HG03442 (cell line): ENCODE measurements at regions not wholly inside any gene's neighbourhood (a gene's known extent, or its start where the extent isn't known, plus 50 kb on each side); places are given as distances from the start of the nearest gene placed in this dataset.

Experiments used
- ATAC-seq: cut with Tn5 transposase; IDR thresholded peaks from one replicate; pipeline ENCODE4 v1.9.1; 2021; ENCODE audit warnings: mild to moderate bottlenecking, moderate library complexity; ENCODE audit not compliant: unreplicated experiment

- no peak for ATAC-seq
Observed at GRCh38 chr7:34453150-34453549, 204.9 kb upstream of the NPSR1 start.

GRCh38 chr7:34454381-34454780 is 203.6 kb upstream of the NPSR1 start:
- no peak for ATAC-seq

DNA sequence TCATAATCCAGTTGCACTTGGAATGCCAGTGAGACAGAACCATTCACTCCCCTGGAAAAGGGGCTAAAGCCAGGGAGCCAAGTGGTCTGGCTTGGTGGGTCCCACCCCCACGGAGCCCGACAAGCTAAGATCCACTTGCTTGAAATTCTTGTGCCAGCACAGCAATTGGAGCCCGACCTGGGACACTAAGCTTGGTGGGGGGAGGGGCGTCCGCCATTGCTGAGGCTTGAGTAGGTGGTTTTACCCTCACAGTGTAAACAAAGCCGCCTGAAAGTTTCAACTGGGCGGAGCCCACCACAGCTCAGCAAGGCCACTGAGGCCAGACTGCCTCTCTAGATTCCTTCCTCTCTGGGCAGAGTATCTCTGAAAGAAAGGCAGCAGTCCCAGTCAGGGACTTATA is 200.7 kb upstream of the NPSR1 start:
- ATAC-seq, result no peak

- no peak for ATAC-seq
Observed at GRCh38 chr7:34463830-34464229, 194.2 kb upstream of the NPSR1 start.

DNA sequence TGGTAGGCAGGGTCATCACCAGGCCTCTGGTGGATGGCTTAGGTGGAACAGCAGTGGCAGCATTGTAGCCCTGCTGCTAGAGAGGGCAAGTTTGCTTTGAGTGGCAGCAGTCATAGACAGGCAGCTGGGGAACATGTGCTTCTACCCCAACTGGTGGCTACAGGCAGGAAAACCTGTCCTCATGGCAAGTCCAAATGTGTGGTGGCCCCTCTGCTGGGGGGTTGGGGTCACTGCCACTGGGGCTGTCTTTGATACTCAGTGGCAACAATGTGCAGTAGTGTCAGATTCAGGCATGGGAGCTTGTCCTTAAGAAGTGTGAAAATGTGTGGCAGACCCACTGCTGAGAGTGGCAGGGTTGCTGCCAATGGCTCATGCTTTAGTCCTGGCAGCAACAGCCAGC is 186.2 kb upstream of the NPSR1 start:
- no peak for ATAC-seq

GRCh38 chr7:34486371-34486770 is 171.6 kb upstream of the NPSR1 start:
- no peak for ATAC-seq

DNA sequence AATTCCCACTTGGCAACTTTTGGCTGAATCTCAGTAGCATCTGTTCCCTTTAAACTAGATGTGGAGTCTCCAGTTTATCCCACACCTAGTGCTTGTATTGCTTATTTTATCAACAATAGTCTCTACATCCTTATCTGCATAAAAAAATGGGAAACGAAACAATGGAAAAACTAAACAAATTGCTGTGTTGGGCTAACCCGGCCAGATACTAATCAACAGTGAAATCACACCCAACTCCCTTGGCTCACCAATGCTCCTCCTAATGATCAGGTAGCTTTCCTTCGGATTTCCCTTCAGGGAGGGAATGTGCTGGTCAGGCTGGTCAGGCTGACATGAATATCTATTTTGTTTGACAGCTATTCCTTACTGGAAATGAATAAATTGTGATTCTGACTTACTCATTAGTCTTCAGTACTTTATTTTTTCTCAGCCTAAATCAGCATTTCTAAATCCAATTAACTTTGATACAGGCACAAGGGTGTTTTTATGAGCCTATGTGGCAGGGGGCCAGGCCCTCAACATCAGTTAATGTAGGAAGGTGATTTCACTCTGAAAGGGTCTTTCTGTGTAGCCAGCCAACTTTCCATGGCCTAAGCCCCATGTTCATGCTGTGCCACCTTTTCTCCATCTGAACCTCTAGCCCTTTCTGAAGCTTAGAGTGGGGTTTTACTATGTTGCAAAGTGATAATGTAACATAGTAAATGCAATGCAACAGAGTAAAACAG is 170.5 kb upstream of the NPSR1 start:
- no peak for ATAC-seq

DNA sequence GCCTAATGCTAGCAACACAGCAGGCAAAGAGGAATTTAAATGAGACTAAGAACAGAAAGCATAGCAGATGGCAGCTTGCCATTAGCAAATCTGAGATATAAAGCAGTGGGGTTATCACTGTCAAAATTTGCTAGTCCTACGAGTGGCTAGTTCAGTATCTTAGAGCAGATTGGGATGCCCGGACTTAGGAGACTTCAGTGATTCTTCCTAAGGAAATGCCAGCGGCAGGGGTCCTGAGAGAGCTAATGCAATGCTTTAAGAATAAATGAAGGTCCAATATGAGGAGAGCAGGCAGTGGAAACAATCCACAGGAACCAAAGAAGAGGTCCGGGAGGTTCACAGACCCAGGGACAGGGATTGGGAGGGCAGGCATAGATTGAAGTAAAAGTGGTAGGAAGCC is 169.3 kb upstream of the NPSR1 start:
- no peak for ATAC-seq

- no peak for ATAC-seq
Observed at GRCh38 chr7:34491899-34492298, 166.1 kb upstream of the NPSR1 start.

GRCh38 chr7:34493752-34494151 is 164.3 kb upstream of the NPSR1 start:
- no peak for ATAC-seq

GRCh38 chr7:34497153-34497777 is 160.8 kb upstream of the NPSR1 start:
- no peak for ATAC-seq

- no peak for ATAC-seq
Observed at GRCh38 chr7:34501156-34501555, 156.9 kb upstream of the NPSR1 start.

DNA sequence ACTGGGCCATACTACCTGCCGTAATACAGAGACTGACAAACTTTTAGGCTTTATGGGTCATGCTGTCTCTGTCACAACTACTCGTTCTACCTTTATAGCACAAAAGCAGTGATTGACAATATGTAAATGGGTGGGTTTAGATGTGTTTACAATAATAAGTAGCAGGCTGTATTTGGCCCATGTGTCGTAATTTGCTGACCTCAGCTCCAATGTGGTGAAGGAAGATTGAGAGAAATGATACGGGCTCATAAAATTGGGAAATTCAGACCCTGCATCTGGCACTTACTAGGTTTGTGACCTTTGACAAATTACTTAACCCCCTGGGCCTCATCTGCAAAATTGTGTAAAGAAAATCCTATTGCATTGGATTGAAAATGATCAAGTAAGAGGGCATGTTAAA is 150.8 kb upstream of the NPSR1 start:
- ATAC-seq, result no peak

GRCh38 chr7:34523226-34523918 is 134.6 kb upstream of the NPSR1 start:
- ATAC-seq, result no peak

- no peak for ATAC-seq
Observed at GRCh38 chr7:34530259-34530658, 127.8 kb upstream of the NPSR1 start.

DNA sequence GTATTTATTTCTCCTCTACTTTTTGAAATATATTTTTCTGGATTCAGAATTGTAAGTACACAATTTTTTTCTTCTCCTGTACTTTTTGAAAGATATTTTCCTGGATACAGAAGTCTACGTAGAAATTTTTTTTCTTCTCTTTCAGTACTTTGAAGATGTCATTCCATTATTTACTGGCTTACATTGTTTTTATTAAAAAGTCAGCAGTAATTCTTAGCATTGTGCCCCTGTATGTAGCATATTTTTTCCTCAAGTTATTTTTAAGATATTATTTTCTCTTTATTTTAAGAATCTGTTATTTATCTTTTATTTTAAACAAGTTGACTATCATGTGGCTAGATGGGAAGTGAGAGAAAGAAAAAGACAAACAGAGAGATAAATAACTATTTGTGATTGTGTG is 119.0 kb upstream of the NPSR1 start:
- ATAC-seq, result no peak

DNA sequence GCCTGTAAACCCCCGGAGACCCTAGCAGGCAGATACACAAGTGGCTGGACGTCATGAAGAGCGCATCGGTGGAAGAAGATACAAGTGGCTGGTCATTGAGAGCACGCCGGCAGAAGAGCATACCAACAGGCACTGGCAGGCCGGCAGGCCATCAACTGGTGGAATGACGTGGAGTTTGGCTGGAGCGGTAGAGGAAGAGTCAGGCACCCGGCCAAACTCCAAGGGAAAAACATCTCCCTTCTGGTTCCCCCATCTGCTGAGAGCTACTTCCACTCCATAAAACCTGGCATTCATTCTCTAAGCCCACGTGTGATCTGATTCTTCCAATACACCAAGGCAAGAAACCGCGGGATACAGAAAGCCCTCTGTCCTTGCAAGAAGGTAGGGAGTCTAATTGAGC is 113.4 kb upstream of the NPSR1 start:
- ATAC-seq, result no peak

DNA sequence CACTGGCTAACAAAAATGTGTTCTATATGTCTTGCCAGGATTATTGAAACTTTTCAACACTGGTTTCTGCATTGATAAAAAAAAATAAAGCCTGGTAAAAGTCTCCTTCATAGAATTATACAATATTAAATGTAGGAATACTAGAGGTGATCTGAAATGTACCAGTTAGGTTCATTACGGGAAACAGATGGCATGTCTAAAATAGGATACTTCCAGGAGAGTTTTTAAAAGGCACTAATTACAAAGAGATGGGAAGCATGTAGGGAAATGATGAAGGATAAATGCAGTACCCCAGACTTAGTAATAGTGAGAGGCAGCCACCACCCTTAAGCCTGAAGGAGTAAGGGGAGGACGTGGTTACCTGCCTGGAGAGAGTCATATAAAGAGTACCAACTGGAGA is 107.0 kb upstream of the NPSR1 start:
- ATAC-seq, result no peak

DNA sequence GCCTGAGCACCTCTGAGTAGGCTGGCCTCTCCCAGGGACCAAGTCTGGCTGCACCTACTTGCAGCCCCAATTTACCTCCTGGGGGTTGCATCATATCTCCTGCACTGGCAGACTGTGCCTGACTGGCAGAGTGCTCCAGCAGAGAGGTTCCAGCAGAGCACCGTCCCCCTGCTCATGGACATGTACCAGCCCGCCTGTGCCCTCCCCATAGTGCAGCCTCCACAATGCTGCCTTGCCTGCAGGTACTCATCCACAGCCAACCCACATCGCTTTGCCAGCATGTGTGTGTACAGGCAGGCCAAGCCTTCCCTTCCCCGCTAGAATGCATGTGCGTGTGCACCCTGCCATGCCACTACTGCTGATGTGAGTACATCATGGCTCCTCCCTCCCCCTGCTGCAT is 105.5 kb upstream of the NPSR1 start:
- no peak for ATAC-seq

DNA sequence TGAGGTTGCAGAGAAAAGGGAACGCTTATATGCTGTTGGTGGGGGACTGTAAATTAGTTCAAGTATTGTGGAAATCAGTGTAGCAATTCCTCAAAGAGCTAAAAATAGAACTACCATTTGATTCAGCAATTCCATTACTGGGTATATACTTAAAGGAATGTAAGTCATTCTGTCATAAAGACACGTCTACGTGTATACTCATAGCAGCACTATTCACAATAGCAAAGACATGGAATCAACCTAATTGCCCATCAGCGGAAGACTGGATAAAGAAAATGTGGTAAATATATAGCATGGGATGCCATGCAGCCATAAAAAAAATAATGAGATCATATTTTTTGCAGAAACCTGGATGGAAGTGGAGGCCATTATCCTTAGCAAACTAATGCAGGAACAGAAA is 100.0 kb upstream of the NPSR1 start:
- ATAC-seq, result no peak

- ATAC-seq, result no peak
Observed at GRCh38 chr7:34564091-34564490, 93.9 kb upstream of the NPSR1 start.

GRCh38 chr7:34567906-34568305 is 90.1 kb upstream of the NPSR1 start:
- ATAC-seq, result no peak
